Stimulated activated CD4-positive, alpha-beta T cell treated with anti-CD3 and anti-CD28 coated beads, Interleukin-1b, Interleukin-23, amount 100 ng/mL, for 48 hours (primary cell): ENCODE measurements at regions not wholly inside any gene's neighbourhood (a gene's known extent, or its start where the extent isn't known, plus 50 kb on each side); places are given as distances from the start of the nearest gene placed in this dataset.
A peak's percentile ranks its signal among the peaks of the same experiment; 100 is the strongest.

Experiments used
- DNase-seq: peaks from one replicate; pipeline ENCODE4 v3.0.0-alpha.2; 2020

DNA sequence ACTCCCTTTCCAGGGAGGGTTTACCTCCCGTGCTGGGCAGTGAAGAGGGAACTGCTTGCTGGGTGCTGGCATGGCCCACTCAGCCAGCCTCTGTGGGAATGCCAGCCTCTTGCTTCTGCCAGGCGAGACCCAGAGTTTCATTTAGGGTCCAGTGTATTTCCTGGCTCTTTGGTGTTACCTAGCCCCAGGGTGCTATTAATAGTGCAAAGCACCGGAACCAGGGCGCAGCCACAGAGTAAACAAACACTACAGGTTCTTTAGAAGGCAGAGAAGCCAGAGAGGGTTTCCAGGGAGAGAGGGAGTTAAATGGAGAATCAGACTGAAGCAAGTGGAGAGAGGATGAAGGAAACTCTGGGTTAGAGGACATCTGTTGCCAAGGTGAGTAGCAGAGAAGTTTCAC, 74.9 kb upstream of the SPATA13 start:
- no peak for DNase-seq

DNA sequence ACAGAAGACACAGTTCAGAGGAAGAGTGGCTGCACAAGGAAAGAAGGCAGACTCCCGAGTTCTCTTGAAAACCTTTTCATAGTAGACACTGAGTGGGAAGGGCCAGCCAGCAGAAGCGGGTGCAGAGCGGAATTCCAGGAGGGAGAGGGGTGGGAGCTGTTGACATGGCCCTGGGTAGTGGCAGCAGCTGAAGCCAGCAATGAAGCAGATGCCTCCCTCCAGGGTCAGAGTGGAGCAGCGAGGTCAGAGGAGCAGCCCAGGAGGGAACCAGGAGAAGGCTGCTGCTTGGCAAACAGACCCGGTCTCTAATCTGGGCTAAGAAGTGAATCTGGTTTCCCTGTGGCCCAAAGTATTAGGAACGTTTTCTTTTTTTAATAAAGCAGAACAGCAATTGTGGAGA, 73.9 kb upstream of the SPATA13 start:
- no peak for DNase-seq

DNA sequence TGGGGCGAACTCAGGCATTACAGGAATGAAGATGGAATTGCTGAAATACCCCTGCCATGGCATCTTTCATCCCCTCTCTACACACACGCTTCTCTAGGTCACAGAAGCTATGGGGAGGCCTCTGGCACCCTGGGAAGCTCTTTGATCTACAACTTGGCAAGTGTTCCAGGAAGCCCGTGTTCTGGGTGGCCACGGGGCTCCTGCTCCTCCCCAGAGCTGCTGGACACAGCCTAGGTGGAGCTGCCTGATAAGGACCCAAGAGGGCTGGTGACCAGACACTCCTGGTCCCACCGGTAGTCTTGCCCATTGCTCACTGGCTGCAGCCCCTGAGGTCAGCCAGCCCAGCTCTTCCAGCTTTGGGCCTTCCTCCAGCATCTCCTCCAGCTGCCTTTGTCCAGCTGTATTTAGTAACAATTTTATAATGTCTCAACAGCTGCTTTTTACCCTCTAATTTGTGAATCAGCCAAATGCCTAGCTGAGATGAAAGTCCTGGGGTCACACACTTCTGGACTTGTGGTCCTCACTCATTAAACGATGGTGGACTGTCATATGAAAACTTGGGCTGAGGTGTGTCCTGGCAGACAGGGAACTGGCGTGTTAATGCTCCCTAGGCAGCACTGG, 72.8 kb upstream of the SPATA13 start:
- no peak for DNase-seq

DNA sequence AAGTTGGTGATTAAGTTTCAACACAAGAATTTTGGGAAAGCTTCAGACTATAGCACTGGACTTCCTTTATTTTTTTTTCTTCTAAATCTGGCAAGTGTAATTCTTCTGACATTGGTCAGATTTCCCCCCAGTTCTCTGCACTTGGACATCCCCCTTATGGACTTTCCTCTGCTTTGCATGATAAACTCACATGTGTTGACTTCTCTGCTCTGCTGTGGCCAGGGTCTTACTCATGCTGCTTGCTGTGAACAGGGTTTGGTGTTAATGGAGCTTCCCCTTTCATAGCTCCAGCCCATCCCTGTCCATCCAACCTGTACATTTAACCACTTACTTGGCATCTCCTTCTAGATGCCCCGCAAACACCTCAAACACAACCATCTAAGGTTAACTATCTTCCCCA, 70.5 kb upstream of the SPATA13 start:
- DNase-seq: no peak

DNA sequence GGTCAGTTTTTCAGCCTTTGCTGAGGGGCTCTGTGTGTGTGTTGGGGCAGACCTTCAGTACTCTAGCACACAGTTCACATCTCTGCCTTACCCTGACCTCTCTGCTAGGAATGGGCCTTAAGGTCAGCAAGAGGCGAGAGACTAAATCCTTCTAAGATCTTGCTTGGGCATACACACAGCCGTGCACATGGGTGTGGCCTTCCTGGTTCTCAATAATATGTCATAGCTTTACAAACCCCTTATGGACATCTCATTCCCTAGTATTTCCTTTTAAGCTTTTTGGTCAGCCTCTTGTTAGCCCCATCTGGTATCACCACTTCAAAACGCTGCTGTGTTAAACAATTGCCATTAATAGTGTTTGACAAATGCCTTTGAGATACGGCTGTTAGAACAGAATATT, 69.4 kb upstream of the SPATA13 start:
- DNase-seq: no peak

DNA sequence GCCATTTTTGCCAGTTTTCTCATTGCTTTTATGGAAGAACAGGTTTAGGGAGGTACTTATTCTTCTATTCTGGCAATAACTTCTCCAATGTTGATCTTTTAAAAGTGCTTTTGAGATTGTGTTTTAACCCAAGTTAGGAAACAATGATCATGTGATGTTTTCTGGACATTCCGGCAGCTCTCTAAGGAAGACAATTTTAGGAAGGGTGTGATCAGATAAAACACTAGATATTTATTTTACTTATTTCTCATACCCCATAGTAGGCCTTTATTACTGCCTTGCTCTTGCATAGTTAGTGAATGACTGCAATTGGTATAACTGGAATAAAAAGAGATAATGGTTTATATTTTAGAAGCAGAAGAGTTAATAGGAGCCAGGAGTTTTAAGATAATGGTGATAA, 68.4 kb upstream of the SPATA13 start:
- no peak for DNase-seq

DNA sequence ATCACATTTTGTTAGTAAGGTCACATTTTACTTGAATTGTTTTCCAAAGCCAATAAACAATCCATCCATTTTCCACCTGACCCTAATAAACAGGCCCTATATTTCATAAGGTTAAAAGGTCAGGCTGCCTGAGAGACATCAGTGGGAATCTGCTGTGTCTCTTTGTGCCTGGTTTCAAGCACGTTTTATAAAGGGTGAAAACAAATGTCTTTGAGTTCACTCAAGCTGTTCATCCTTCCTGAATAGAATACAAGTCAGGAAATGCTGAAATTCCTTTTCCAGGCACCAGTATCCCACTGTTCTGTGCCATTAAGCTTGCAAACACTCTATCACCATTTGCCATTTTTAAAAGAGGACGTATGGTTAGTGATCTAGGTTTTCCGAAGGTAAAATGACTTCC, 67.5 kb upstream of the SPATA13 start:
- DNase-seq: no peak

DNA sequence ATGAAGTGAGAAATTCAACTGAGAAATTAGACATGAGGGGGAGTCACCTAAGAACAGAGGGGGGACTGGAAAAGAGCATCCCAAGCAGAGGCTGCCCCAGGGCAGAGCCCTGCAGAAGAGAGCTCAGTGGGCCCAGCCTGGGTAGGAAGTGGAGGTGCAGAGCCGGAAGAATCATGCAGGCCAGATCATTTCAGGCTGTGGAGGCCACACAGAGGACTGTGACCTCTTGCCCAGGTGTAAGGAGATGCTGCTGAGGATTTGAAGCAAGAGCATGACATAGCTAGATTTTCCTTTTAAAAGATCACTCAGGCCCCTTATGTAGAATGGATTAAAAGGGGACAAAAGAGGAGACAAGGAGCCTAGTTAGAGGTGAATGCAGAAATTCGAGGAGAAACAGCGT, 63.9 kb upstream of the SPATA13 start:
- DNase-seq: no peak

DNA sequence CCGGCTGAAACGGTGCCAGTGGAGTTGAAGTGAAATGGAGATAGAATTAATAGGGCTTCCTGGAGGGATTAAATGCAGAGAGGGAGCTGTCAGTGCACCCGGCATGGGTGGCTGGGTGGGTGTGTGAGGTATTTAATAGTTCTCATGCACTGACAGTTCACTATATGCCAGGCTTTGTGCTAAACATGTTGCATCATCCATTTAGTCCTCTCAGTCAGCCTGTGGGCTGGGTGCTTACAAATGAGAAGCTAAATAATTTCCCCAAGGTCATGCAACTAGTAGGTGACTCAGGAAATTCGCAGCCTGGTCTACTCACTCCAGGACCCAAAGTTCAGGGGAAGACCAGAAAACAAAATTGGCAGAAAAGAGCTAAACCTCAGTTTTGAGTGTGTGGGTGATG, 63.5 kb upstream of the SPATA13 start:
- DNase-seq: peak; percentile 74

DNA sequence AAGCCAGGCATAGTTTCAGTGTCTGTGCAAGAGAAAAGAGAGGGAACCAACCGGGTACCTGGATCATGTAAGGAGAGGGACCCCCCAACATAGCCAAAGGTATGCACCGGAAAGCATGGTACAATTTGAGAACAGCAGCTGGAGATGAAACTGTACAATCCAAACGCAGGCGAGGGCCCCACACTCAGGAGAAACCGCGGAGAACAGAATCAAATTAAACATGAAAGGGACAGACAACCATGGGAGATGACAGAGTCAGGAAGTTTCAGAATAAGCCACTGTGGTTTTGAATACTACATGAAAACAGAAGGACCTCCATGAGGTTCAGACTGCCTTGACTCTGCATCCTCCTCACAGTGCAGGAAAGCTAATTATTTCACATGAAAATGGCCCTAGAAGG, 62.9 kb upstream of the SPATA13 start:
- DNase-seq: peak; percentile 39

DNA sequence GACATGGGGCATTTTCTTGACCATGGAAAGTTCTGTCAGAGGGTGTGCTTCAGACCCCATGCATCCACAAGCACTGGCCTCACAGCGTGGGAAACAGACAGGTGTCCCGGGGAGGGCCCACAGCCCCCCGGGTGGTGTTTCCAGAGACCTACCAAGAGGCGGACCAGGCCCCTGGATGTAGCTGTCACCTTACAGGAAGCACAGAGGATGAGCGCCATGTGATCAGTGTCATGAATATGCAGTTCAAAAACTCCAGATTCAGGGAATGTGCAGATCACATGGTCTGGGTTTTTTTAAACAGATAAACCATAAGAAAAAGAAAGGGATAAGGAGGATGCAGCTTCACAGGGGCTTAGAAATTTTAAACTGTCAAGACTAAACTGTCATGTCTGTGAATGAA, 61.0 kb upstream of the SPATA13 start:
- no peak for DNase-seq

DNA sequence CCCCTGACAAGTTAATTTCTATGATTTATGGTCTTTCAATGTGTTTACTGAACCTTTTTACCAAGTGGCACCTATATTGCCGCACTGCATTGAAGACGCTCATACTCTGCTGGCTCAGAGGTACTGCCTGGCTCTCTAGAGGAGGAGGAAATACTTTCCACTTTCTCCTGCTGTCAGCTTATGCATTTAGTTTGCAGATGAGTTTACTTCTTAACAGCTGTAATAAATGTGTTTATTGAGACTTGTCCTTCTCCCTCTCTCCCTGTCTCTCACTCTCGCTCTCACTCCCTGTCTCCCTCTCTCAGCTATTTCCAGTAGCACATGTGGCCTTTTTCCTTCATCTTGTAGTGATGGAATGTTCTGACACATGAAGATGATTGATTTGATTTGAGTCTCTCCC, 60.3 kb upstream of the SPATA13 start:
- DNase-seq: no peak

DNA sequence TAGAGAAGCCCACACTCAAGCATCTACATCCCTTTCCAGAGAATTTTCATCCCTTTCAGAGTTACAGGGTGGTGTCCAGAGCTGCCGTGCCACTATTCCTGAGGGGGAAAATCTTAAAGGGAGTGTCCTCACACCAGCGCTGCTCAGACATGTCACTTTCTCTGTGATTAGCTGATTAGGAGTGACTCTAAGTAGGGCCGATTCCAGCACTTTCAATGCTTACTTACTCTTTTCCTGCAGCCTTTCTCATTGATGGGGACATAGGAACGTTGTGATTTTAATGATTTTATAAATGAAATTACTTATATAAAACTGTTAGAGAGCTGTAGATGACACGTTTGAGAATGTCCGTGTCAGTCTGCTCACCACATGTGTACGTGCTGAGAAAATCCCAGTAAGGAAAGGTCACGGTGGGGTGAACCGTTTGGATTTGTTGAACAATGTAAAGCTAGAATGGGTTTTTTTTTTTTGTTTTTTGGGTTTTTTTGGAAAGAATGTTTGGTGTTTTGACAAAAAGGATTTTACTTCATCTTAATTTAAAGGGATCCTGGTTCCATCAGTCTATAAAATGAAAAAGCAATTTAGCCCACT, 56.6 kb upstream of the SPATA13 start:
- no peak for DNase-seq

DNA sequence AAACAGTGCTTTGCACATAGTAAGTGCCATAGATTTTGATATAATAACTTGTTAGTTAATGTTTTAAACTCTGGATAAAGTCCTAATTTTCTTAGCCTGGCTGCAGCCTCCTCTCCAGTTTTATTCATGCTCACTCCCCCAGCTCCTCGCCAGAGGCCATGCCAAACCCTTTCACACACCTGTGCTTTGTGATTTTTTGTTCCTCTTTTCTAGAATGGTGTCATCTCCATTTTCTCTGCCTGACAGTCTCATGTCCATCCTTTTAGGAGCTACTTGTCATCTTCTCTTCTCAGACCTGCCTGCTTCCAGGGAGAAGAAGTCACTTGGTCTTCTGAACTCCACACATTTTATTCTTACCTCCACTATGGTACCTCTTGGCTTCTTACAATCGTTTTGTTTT, 55.8 kb upstream of the SPATA13 start:
- DNase-seq: no peak

DNA sequence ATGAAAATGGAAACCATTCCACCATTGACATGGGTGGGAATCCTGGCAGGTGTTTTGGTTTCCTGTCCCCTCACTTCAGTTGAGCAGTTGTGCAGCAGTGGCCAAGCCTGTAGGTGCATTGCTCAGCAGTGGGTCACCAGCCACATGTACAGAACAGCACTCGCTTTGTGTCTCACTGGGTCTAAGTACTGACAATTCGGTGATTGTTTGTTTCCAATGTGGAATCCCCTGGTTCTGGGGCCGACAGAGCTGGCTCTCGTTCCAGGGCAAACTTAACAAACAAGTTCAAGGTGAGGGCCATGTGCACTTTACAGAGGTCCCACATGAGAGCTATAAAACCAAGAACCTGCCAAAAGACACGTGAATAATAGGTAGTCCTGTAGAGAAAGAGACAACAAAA, 54.1 kb upstream of the SPATA13 start:
- no peak for DNase-seq

DNA sequence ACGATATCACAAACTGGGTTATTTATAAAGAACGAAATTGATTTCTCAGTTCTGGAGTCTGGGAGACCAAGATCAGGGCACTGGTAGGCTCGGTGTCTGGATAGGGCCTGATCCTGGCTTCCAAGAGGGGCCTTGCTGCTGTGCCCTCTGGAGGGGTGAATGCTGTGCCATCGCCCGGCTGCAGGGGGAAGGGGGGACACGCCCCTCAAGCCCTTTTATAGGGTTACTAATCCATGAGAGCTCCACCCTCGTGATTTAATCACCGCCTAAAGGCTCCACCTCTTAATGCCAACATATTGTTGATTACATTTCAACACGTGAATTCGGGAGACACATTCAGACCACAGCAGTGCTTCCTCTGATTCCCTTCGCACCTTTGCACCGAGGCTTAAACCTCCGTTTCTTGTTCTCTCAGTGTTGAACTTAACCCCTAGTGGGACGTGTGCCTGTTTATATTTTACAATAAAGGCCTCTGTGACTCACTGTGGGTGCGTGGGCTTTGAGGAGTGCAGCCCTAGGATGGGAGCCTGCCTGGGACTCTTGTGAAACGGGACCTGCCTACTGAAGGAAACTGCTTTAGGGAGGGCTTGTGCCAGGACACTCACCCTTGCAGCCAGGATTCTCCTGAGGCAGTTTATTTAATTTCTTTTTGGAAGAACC, 52.4 kb upstream of the SPATA13 start:
- no peak for DNase-seq

DNA sequence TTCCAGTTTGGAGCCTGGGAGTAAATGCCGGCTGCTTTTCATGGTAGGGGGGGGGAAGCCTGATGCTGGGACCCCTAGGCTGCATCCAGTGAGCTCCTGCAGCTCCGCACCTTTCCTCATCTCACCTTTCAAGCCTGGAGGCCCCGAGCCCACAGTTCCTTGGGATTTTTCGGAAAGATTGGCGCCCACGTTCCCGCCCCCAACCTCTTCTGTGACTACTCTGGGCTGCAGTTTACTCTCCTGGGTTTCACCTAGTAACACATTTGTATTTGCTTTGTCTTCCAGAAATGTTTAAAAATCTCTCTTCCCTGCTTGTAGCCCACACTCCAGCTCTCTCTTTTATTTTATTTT, 51.9 kb upstream of the SPATA13 start:
- no peak for DNase-seq

DNA sequence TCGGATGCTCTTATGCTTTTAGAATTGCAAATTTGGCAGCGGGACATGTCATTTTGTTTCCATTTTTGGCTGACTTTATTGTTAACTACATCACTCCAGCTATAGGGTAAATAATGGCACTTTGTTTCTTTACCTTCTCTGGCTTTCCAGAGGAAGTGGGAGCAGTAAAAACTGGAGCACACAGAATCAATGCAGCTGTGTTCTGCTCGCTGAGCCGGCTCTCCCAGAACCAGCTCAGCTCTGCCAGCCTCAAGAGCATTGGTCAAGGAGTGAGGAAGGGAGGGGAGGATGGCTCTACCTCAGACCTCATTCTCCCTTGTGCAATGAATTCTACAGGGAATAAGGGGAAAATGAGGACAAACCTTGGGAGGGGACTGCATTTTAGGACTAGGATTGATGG, 50.5 kb upstream of the SPATA13 start:
- no peak for DNase-seq
